ENCODE measurements at regions not wholly inside any gene's neighbourhood (a gene's known extent, or its start where the extent isn't known, plus 50 kb on each side); places are given as distances from the start of the nearest gene placed in this dataset.

- no peak for DNase-seq (ENCODE audit: low read depth)
- TF ChIP-seq, protein P1, sequence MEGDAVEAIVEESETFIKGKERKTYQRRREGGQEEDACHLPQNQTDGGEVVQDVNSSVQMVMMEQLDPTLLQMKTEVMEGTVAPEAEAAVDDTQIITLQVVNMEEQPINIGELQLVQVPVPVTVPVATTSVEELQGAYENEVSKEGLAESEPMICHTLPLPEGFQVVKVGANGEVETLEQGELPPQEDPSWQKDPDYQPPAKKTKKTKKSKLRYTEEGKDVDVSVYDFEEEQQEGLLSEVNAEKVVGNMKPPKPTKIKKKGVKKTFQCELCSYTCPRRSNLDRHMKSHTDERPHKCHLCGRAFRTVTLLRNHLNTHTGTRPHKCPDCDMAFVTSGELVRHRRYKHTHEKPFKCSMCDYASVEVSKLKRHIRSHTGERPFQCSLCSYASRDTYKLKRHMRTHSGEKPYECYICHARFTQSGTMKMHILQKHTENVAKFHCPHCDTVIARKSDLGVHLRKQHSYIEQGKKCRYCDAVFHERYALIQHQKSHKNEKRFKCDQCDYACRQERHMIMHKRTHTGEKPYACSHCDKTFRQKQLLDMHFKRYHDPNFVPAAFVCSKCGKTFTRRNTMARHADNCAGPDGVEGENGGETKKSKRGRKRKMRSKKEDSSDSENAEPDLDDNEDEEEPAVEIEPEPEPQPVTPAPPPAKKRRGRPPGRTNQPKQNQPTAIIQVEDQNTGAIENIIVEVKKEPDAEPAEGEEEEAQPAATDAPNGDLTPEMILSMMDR (IDR thresholded peaks at IDR 0.05; ENCODE audit: insufficient read depth, low read depth, low read length, missing control alignments): no peak
- no peak overlapping the region for H3K4me3 ChIP-seq (ENCODE audit: low read length)
Measured at GRCh38 chr10:33681595-33681994, 347.1 kb upstream of the NRP1 start.

DNA sequence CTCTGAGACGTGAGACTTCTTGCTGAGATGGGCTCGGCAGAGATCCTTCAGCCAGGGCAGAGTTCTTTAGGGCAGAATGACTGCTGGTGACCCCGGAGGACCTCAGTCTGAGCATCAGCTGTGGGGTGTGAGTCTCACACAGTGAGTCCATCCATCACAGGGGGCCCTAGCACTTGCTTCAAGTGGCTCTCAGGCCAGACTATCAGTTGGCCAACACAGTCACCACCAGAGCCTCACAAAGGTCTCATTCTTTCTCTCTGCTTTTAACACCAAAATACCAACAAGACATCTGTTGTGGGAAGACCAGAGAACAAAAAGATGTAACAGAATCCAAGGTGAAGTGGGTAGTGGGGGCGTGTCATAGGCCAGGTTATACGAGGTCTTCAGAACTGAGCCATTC lies 345.6 kb upstream of the NRP1 start:
- TF ChIP-seq, protein P1 (IDR thresholded peaks at IDR 0.05; ENCODE audit: insufficient read depth, low read depth, low read length, missing control alignments): no peak
- DNase-seq (ENCODE audit: low read depth): no peak

DNA sequence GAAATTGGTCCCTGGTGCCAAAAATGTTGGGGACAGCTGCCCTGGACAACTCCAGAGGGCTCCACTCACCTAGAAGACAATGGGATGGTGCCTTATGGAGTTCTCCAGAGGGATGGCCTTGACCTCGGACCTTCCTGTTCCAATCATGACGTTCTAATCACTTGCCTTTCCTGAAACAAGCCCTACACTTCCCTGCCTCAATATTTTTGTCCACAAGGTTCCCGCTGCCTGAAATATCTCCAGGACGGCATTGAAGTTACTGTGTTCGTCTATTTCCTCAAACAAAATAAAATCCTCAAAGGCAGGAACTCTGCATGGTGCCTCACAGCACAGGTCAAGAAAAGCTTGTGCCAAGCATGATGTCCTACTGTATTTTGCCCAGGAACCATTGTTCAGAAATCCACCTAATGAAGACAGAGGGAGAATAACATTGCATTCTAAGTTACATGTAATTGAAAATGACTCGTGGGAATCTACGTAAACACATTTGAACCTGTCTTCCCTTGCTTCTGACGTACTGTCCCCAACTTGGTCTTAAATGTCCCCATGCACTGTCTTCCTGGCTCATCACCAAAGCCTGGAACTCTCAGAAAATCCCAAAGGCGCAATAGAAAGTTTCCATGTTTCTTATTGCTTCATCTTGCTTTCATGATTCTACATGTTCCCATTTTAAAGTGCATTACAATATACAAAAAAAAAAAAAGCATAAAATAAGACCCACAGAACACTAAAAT lies 342.3 kb upstream of the NRP1 start:
- TF ChIP-seq, protein P1 (IDR thresholded peaks at IDR 0.05; ENCODE audit: insufficient read depth, low read depth, low read length, missing control alignments): no peak
- H3K4me3 ChIP-seq (ENCODE audit: low read length): no peak overlapping the region
- DNase-seq (ENCODE audit: low read depth): no peak

More for the DNA sequence above, 345.6 kb upstream of the NRP1 start:
- H3K4me3 ChIP-seq (ENCODE audit: low read length): no peak overlapping the region

GRCh38 chr10:33674986-33675599 lies 340.6 kb upstream of the NRP1 start:
- DNase-seq (ENCODE audit: low read depth): peak; percentile 27
- TF ChIP-seq, protein P1 (IDR thresholded peaks at IDR 0.05; ENCODE audit: insufficient read depth, low read depth, low read length, missing control alignments): no peak
- no peak overlapping the region for H3K4me3 ChIP-seq (ENCODE audit: low read length)

- no peak overlapping the region for H3K4me3 ChIP-seq (ENCODE audit: low read length)
- TF ChIP-seq, protein P1 (IDR thresholded peaks at IDR 0.05; ENCODE audit: insufficient read depth, low read depth, low read length, missing control alignments): no peak
- DNase-seq (ENCODE audit: low read depth): no peak
Measured at GRCh38 chr10:33674491-33674890, 340.0 kb upstream of the NRP1 start.

- no peak overlapping the region for H3K4me3 ChIP-seq (ENCODE audit: low read length)
- TF ChIP-seq, protein P1 (IDR thresholded peaks at IDR 0.05; ENCODE audit: insufficient read depth, low read depth, low read length, missing control alignments): no peak
- no peak for DNase-seq (ENCODE audit: low read depth)
Measured at GRCh38 chr10:33673839-33674415, 339.5 kb upstream of the NRP1 start.

Measured in epithelial cell of esophagus (primary cell).